HG03342 (cell line): ENCODE measurements at regions not wholly inside any gene's neighbourhood (a gene's known extent, or its start where the extent isn't known, plus 50 kb on each side); places are given as distances from the start of the nearest gene placed in this dataset.

ENCODE experiments used
- ATAC-seq: cut with Tn5 transposase; IDR thresholded peaks from one replicate; pipeline ENCODE4 v1.9.1; 2021; ENCODE audit warnings: mild to moderate bottlenecking, moderate library complexity; ENCODE audit not compliant: unreplicated experiment

GRCh38 chr2:204454672-204455380 is 90.4 kb upstream of the PARD3B start:
- no peak for ATAC-seq

- no peak for ATAC-seq
Observed at GRCh38 chr2:204468746-204469429, 76.4 kb upstream of the PARD3B start.

GRCh38 chr2:204470178-204470620 is 75.1 kb upstream of the PARD3B start:
- ATAC-seq, result no peak

- ATAC-seq, result no peak
Observed at GRCh38 chr2:204470621-204471196, 74.6 kb upstream of the PARD3B start.

GRCh38 chr2:204472375-204472774 is 72.9 kb upstream of the PARD3B start:
- no peak for ATAC-seq

- ATAC-seq, result no peak
Observed at GRCh38 chr2:204473224-204473623, 72.1 kb upstream of the PARD3B start.

GRCh38 chr2:204475399-204475798 is 69.9 kb upstream of the PARD3B start:
- ATAC-seq, result no peak

- no peak for ATAC-seq
Observed at GRCh38 chr2:204477358-204477950, 67.8 kb upstream of the PARD3B start.

- no peak for ATAC-seq
Observed at GRCh38 chr2:204479557-204479956, 65.7 kb upstream of the PARD3B start.

- ATAC-seq, result no peak
Observed at GRCh38 chr2:204480676-204481075, 64.6 kb upstream of the PARD3B start.

GRCh38 chr2:204483608-204484081 is 61.6 kb upstream of the PARD3B start:
- no peak for ATAC-seq

- no peak for ATAC-seq
Observed at GRCh38 chr2:204486321-204486720, 59.0 kb upstream of the PARD3B start.

- no peak for ATAC-seq
Observed at GRCh38 chr2:204486805-204487204, 58.5 kb upstream of the PARD3B start.

GRCh38 chr2:204487447-204488229 is 57.6 kb upstream of the PARD3B start:
- no peak for ATAC-seq

- no peak for ATAC-seq
Observed at GRCh38 chr2:204491528-204491927, 53.7 kb upstream of the PARD3B start.

GRCh38 chr2:204492417-204492816 is 52.9 kb upstream of the PARD3B start:
- ATAC-seq, result no peak

GRCh38 chr2:204494681-204495080 is 50.6 kb upstream of the PARD3B start:
- no peak for ATAC-seq

- ATAC-seq, result no peak
Observed at GRCh38 chr2:204495381-204495780, 49.9 kb upstream of the PARD3B start.
